ENCODE measurements at regions not wholly inside any gene's neighbourhood (a gene's known extent, or its start where the extent isn't known, plus 50 kb on each side); places are given as distances from the start of the nearest gene placed in this dataset.
"Not testable (repeated sequence)": the region's sequence is repeated elsewhere in the genome, so short reads cannot be mapped to it uniquely, and the experiment has no call there.

DNA sequence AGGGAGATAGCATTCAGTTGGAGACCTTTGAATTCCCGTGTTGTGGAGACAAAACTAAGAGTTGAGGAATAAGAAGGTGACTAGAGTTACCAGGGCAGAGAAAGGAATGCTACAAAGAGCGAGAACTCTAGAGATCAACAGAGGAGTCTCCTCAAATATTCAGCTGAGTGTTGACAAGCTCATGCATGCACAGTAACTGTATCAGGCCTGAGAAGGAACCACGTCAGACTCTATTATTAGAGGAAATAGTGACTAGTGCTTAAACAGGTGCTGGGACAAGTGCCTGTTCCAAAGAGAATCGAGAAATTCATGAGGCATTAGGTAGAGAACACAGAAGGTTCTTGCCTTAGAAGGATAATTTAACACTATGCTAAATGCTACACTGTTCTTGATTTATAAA, 333.8 kb upstream of the CHORDC1 start:
- intact Hi-C loops (cut with DNase I), result no loop called here
- ATAC-seq (peak in 1 of 2 donors; percentile 59), DNase-seq (no peak)

DNA sequence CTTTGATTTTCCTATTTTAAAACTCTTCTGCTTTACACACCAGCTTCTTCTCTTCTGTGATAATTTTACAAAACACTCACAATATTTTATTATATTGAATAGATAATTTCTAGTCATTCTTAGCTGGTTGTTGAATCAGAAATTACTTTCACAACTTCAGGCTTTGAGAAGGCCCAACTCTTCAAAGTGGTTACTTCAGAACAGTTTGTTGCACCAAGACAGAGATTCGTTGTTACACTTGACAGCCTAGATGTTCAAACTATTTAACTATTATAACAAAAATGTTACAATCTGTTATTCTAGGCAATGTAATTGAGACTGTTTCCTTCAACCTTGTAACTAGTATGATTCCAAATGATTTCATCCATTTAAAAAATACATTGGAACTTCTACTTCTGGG, 333.2 kb upstream of the CHORDC1 start:
- intact Hi-C loops (cut with DNase I), result no loop called here
- ATAC-seq, result no peak

DNA sequence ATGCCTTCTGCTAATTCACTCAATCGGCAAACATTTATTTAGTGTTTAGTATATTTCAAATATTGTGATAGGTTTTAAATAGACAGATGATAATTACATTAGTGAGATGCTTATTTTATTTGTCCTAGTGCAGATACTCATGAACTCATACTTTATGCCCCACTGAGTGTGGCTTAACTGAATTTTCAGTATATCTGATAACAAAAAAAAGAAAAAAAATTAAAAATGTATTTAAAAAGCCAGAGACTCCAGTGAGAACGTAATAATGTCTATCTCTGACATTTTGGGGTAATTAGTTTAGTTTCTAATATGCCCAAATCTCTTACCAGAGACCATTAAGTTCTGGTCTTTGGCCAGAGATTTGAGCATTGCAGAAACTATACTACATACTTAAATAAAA, 332.6 kb upstream of the CHORDC1 start:
- intact Hi-C loops (cut with DNase I), result no loop called here
- DNase-seq (no peak), ATAC-seq (no peak)

More for the DNA sequence above, 333.2 kb upstream of the CHORDC1 start:
- DNase-seq, result no peak

DNA sequence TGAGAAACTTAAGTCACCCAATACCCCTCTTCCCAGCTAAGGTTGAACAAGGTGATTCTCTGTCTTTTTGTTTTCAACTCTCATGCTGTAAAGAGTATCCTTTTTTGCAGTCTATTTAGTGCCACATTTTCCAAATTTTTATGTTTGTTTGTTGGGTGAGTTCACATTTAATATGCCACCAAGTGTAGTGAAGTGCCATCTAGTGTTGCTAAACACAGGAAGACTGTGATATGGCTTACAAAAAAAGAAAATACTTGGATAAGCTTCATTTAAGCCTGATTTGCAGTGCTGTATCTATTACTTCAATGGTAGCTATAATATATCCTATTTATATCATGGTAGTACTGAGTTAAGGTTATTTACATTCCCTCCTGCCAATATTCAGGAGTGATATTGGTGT, 319.2 kb upstream of the CHORDC1 start:
- ATAC-seq, result no peak
- intact Hi-C loops (cut with DNase I), result no loop called here
- DNase-seq, result no peak

DNA sequence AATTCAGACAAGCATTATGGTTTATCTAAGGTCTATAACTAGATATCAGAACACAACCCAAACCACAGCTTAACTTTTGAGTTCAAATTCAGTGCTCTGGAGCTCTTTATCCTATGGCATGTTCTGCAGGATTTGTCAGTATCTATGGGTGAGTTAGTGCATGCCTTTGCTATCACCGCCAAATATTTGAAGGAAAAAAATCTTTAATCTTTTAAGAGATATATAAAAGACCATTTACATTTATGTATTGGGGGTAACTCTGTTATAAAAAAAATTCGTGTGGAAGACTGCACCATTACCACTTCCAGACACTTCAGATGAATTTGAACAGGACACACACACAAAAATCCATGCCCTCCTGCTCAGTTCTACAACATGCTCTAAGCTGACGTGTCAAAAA, 313.5 kb upstream of the CHORDC1 start:
- intact Hi-C loops (cut with DNase I), result no loop called here

DNA sequence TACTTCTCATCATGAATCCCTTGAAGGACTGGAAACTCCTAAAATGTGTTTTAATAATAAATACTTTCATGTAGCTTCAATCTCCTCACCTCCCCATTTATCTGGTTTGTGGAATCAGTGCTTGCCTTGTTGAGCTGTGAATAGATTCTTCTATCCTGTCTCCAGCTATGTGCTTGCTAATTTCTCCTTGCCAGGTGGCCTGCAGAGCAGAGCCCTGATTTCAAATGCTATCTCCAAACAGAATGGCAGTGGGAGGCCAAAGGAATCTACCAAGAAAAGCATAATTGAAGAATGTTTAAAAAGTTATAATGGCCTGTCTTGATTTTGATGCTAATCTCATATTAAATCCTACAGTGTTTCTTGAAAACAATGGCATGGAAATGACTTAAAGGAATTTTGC, 309.3 kb upstream of the CHORDC1 start:
- ATAC-seq, result no peak
- intact Hi-C loops (cut with DNase I), result no loop called here
- no peak for DNase-seq

More for the DNA sequence above, 313.5 kb upstream of the CHORDC1 start:
- no peak for DNase-seq
- no peak for ATAC-seq

DNA sequence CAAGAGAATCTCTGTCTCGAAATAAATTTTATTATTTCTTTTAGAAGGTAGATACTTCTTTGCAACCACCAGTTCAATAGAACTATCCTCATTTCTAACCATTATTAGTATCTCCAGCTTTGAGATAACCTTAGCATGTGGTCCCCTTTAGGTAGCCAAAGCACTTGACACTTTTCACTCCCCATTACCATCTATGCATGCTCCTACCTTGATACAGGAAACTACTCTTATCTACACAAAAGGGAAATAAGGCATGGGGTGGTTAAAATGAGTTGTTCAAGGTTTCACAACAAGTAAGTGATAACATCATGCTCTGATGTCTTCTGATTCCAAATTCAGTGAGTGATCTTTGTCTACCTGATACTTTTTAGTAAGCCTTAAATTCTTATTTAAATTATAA, 308.2 kb upstream of the CHORDC1 start:
- ATAC-seq, result no peak
- intact Hi-C loops (cut with DNase I), result no loop called here
- no peak for DNase-seq

DNA sequence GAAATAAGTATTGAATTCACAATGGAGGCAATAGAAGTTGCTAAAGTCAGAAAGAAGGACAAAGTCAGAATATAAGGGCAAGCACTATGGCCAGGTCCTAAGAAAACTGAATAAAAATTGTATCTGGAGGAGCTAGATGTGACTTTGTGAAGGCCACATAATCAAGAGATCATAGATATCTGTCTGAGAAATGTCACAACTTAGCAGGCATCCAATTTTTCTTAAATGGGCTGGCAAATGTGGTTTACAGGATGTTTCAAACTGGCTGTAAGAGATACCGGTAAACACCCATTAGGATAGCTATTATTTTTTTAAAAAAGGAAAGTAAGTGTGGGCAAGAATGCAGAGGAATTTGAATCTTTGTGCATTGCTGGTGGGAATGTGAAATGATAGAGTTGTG, 303.1 kb upstream of the CHORDC1 start:
- intact Hi-C loops (cut with DNase I), result no loop called here
- ATAC-seq, result no peak
- no peak for DNase-seq

DNA sequence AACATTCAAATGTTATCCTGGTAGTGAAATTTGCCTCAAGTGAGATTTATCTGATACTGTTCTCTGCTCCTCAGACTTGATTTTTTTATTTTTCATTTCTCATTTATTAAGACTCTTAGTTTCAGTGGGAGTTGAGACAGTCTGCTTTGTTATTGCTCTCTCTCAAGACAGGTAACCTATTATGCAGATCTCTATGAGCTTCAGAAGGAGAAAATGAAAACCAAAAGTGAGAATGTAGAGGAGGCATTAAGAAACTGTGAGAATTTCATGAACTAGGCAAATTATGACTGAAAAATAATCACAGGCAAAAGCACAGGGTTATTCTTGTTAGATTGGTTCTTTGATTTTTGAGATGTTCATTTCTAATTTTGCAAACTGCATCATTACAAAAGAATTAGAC, 290.0 kb upstream of the CHORDC1 start:
- no peak for ATAC-seq
- DNase-seq, result no peak
- intact Hi-C loops (cut with DNase I), result no loop called here

DNA sequence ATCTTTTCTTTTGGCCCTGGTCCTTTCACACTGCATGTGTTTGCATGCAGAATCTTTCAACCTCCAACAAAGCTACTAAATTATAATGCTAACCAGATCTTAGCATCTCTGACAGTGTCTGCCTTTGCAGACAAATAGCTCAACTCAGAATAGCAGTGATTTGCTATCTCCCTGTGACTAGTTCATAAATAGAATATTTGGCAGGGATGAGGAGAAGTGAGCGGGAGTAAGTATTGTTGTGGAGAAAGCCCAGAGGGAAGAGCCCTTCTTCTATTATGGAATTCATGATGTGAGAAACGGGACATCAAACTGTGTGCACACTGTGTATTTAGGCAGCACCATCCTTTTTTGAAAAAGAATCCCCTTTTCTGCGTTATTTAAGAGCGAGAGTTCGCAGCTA, 288.0 kb upstream of the CHORDC1 start:
- no peak for ATAC-seq
- intact Hi-C loops (cut with DNase I), result no loop called here

DNA sequence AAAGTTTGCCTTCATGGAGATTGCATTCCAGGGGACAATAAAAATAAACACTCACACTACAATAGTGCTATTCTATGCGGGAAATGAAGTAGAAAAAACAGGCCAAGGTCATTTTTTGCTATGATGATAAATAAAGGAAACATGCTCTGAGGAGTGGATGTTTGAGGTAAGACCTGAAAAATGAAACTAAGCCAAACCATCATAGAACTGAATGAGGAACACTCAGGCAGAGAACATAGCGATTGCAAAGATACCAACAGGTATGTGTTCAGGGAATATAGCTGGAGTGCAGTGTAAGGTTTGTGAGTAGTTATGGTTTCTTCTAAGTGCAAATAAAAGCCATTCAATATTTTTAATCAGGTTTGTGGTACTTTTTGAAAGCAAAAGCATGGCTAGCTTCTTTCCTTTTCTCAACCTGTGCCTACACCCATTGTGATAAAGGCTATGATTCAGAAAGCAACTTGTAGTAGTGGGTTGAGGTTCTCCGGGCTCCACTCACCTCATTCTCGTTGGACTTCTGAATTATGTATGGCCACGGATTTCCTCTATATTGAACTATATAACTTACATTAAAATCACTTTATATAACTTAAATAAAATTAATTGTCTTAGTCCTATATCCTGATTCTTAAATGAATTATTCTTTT, 278.2 kb upstream of the CHORDC1 start:
- ATAC-seq, result no peak
- intact Hi-C loops (cut with DNase I), result no loop called here
- DNase-seq, result no peak

More for the DNA sequence above, 288.0 kb upstream of the CHORDC1 start:
- DNase-seq, result no peak

DNA sequence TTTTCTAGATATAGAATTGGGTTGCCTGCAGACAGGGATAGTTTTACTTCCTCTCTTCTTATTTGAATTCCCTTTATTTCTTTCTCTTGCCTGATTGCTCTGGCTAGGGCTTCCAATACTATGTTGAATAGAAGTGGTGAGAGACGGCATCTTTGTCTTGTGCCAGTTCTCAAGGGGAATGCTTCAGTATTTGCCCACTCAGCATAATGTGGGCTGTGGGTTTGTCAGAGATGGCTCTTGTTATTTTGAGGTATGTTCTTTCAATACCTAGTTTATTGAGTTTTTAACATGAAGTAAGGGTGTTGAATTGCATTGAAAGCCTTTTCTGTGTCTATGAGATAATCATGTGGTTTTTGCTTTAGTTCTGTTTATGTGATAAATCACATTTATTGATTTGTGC, 273.9 kb upstream of the CHORDC1 start:
- DNase-seq, result no peak
- intact Hi-C loops (cut with DNase I), result no loop called here
- ATAC-seq, result no peak

DNA sequence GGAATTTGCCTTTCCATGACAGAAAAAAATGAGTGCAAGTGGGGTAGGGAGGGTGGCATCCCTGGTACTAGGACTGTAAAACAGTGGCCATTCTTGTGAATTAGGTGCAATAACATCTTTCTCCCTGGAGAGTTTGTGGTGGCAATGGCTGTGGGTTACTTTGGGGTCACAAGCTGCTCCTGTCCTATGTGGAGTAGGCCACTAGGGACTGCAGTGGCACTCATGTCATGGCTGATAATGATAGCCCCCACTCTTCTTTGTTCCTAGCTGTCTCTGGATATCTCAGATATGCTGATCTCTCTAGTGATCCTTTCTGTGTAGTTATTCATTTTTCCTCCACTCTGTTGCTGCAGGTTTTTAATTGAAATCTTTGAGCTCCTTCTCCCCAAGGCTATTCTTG, 270.5 kb upstream of the CHORDC1 start:
- DNase-seq, result no peak
- ATAC-seq, result no peak
- intact Hi-C loops (cut with DNase I), result no loop called here

DNA sequence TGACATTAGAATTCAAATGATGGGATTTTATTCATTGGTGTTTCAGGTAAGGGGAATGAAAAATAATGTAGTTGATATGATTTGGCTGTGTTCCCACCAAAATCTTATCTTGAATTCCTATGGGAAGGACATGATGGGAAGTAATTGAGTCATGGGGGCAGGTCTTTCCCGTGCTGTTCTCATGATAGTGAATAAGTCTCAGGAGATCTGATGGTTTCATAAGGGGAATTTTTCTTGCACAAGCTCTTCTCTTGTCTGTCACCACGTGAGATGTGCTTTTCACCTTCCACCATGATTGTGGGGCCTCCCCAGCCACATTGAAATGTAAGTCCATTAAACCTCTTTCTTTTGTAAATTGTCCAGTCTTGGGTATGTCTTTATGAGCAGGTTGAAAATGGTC, 268.6 kb upstream of the CHORDC1 start:
- ATAC-seq (no peak), DNase-seq (no peak)
- intact Hi-C loops (cut with DNase I), result no loop called here

DNA sequence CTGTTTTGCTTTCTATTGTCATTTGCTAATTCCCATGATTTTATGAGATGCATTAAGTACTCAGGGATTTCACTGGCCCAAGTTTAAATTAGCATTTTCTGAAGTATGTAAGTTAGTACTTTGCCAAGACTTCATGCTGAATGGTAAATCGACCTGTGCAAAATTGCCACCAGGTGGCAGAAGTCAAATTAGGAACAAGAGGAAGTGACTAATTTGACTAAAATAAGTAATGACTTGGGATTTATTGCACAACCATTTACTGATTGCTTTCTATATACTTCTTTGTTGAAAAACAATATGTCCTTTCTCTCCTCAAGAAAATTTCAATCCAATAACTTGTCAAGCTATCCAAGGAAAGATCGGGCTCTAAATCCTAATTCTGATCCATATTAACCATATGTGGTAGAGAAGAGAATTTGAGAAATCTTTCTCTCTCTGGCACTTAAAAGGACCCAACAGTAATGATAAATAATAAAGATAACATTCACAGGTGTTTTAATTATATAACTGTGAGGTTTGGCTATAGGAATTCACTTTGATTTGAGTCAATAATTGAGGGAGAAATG, 253.7 kb upstream of the CHORDC1 start:
- no peak for DNase-seq
- intact Hi-C loops (cut with DNase I), result loop anchor here in 1 of 2 donors (5.0 kb wide), 1 partner anchor 76 kb away; no protein-coding TSS in a partner anchor
- ATAC-seq, result no peak

DNA sequence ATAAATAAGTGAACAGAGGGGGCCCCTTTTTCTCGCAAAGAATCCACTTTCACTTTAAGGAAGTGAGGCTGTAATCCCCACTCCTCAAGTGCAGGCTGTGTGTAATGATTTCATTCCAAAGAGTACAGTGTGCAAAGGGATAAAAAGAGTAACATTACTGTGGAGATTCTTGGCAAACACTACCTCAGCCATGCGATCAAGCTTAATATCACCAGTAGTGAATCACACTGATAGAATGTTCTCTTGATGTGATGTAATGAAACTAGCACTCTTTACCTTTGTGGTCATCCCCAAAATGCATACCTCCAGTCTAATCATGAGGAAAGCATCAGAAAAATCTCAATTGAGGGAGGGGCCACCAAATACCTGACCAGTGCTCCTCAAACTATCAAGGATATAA, 246.1 kb upstream of the CHORDC1 start:
- intact Hi-C loops (cut with DNase I), result loop anchor here in 1 of 2 donors (10.0 kb wide), 1 partner anchor 184 kb away; no protein-coding TSS in a partner anchor
- no peak for DNase-seq
- ATAC-seq, result peak; percentile 57 to 71

DNA sequence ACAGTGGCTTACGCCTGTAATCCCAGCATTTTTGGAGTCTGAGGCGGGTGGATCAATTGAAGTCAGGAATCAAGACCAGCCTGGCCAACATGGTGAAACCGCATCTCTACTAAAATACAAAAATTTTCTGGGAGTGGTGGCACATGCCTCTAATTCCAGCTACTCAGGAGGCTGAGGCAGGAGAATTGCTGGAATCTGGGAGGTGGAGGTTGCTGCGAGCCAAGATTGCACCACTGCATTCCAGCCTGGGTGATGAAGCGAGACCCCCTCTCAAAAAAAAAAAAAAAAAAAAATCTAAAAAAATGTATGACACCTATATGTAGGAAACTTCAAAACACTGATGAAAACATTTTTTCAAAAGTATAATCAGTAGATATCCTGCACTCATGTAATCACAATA, 242.7 kb upstream of the CHORDC1 start:
- intact Hi-C loops (cut with DNase I), result loop anchor here in 1 of 2 donors (10.0 kb wide), 1 partner anchor 181 kb away; no protein-coding TSS in a partner anchor
- ATAC-seq, result no peak
- DNase-seq, result no peak

DNA sequence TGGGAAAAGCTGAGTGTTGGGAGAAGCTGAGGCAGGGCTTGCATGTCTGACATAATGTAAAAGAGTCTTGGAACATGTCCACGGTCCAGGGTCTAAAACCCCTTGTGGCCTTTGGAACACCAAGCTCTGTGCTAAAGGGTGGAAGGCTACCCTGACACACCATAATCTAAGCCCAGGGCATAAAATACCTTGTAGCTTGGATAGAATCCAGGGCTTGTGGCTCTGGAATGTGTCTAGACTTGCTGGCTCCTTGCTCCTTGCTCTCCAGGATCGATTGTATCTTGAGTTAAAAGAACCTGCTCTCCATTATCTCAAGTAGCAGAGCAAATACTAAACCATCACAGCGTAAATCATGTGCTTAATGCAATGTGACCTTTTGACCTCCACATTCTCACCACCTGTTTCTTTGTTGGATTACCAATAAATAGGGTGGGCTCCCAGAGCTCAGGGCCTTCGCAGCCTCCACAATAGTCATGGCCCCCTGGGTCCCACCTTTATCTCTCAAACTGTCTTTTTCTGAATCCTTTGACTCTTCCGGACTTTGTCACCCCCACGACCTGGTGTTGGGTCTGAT, 232.6 kb upstream of the CHORDC1 start:
- intact Hi-C loops (cut with DNase I); ATAC-seq; DNase-seq: not testable (repeated sequence)

DNA sequence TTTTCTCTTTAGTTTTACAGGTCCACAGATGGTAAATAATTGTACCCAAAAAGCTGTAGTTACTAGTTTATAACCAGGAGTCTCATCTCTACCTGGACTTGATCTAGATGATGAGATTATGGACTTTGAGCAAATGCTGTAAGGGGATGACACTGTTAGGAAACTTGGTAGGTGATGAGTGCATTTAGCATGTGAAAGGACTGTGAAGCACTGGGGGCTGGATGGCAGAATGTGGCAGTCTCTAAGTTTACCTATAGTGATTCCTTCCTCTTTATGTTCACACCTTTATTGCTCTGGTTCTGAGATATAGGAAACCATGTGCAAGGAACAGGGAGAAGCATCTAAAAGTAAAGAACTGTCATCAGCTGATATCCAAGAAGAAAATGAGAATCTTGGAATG, 230.7 kb upstream of the CHORDC1 start:
- DNase-seq (no peak), ATAC-seq (no peak)
- intact Hi-C loops (cut with DNase I), result no loop called here

DNA sequence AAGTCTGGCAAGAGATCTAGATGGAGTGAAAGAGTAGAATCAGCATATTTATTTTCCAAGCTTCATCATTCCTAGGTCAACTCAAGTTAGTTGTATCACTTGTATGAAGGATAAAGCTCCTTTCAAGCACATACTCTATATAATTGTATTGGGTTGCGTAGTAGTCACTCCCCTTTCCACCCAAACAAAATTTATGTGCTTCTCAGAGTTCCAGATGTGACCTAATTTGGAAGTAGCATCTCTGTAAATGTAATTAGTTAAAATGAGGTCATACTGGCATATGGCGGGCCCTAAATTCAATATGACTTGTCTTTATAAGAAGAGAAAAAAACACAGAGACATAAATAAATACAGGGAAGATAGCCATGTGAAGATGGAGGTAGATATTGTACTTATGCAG, 226.8 kb upstream of the CHORDC1 start:
- intact Hi-C loops (cut with DNase I), result no loop called here
- no peak for DNase-seq
- no peak for ATAC-seq

DNA sequence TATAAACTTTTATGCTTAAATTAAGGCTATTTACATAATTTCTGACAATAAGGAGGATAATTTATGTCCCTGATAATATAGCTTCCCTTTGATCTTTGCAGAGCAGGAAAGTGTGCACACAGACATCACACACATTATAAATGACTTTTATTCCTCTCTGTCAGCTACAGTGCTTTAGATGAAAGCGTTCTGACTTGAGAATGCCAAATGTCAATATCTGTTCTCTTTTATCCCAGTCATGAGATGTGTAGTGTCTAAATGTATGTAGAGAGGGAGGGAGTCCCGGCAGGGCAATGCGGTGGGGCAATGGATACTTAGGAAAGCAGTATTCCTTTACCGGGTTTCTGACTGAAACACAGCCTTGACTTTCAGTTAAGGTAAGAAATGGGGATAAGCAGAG, 225.4 kb upstream of the CHORDC1 start:
- ATAC-seq, result no peak
- intact Hi-C loops (cut with DNase I), result no loop called here

More for the DNA sequence above, 225.4 kb upstream of the CHORDC1 start:
- DNase-seq, result no peak

Measured in left cardiac atrium (tissue), 4 donors.